ENCODE measurements at regions not wholly inside any gene's neighbourhood (a gene's known extent, or its start where the extent isn't known, plus 50 kb on each side); places are given as distances from the start of the nearest gene placed in this dataset.

DNA sequence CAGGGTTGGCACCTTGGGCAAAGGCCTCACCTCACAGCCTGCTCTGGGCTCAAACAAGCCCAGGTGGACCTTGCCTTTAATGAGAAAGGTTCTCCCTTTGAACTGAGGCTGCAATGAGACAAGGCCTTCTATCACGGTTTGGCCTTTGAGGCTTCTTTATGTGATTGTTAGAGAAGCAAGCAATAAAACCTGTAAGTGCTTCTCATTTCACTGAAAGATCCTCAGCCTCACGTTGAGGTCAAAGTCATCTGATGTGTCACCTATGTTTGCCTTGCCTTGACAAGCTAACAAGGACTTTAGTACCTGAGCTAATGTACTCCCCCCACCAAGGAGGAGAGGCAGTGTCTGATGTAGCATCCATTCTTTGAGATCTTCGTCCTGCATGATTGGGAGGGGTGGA, 155.9 kb upstream of the RBM19 start:
- no peak for TF ChIP-seq CTCF (IDR thresholded peaks at IDR 0.05)

DNA sequence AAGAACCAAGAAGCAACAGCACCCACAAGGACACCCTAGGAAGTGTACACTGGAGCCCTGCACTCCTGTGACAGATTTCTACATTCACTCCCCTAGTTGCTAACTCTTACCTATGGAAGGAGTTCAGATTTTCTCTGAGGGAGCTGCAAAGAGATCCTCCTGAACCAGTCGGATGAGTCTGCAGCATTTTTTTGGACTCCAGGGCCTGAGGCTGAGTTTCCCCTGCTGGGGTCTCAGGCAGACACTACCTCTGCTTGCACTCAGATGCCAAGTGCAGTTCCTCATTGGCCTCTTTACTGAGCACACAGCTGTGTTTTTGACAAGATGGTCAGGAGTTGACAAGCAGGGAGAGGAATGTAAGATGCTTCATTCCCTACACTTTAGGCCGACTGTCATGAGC, 153.2 kb upstream of the RBM19 start:
- TF ChIP-seq CTCF (IDR thresholded peaks at IDR 0.05): no peak

- TF ChIP-seq CTCF (IDR thresholded peaks at IDR 0.05): no peak
Observed at GRCh38 chr12:114096461-114096860, 130.3 kb upstream of the RBM19 start.

GRCh38 chr12:114093520-114093919, 127.4 kb upstream of the RBM19 start:
- TF ChIP-seq CTCF (IDR thresholded peaks at IDR 0.05): no peak

DNA sequence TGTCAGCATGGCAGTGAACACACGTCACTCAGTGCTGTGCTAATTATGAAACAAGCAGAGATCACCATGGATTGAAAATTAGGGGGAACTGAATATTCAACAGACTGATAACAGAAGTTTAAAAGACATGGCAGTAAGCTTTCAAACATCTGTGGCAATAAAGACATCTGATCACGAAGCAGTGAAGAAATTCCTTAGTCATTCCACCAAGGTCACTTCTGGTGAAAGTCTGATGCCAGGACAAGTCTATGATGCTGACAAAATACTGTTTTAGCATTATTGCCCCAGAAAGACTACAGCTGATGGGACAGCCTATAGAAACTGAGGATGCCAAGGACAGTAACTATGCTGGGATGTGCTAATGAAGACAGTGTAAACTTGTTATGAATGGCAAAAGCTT, 126.9 kb upstream of the RBM19 start:
- TF ChIP-seq CTCF (IDR thresholded peaks at IDR 0.05): no peak

DNA sequence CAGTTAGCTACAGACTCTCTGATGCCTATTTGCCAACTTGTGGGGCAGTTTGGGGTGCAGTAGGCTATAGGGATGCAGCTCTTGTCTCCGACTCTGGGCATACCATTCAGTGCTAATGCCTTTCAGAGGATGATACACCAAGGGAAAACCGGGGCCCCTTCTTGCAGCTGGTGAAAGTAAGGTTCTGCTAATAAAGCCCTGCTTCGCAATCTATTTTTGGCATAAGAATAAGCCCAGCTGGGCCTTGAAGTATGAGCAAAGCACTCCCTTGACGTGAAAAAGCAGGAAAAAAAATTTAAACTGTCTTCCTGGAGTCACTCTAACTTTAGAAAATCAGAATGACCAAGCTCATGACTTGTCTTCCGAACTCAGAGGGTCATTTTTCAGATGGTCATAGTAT, 124.1 kb upstream of the RBM19 start:
- TF ChIP-seq CTCF (IDR thresholded peaks at IDR 0.05): no peak

DNA sequence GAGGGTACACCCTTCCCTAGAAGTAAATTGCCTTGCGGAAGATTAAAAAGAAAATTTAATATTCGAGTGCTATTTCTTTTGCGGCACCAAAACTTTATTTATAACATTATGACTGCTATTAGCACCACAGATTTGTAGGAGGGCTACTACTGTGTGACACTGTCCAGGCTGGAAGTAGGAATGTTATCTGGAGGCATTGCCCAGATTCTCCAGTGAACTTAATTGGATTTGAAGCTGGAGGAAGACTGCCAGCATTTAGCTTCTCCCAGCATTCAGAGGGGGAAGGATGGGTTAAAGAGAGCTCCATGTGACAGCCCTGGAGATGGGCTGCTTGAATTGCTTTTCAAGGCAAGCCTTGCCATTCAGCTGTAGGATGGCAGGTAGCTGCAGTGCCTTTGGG, 107.0 kb upstream of the RBM19 start:
- TF ChIP-seq CTCF (IDR thresholded peaks at IDR 0.05): no peak

DNA sequence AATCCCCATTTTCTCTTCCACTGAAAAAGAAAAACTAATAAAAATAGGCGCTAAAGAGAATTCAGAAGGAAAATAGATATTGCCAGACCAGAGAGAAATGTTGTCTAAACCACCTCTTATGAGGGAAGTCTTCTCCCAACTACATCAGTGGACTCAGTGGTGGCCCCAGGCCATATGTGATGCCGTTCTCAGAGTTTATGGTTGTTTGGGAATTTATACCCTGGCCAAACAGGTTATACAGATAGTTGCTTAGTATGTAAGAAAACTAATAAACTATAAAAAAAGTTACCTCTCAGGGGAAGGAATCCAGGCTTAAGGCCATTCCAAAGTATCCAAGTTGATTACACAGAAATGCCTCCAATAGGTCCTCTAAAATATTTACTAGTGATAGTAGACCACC, 103.4 kb upstream of the RBM19 start:
- TF ChIP-seq CTCF (IDR thresholded peaks at IDR 0.05): no peak

Data from LNCAP (cell line).